Liver (tissue), 8 donors: ENCODE measurements at regions not wholly inside any gene's neighbourhood (a gene's known extent, or its start where the extent isn't known, plus 50 kb on each side); places are given as distances from the start of the nearest gene placed in this dataset.

Experiments used
- DNase-seq: peaks from one replicate; pipeline ENCODE4 v3.0.0-alpha.2; 2017; ENCODE audit warnings: low spot score
- H3K27ac ChIP-seq, 2 donors: one replicate each; pipeline ENCODE4 v1.7.0; 2013; ENCODE audit warnings: inconsistent platforms in 2 of 2, low read length in 2 of 2, control low read depth in 1 of 2, low read depth in 1 of 2, mild to moderate bottlenecking in 1 of 2
- H3K27me3 ChIP-seq, 4 donors: one replicate each; pipeline versions ENCODE4 v1.6.1 to v1.7.0; 2013; ENCODE audit warnings: low read length in 3 of 4, inconsistent platforms in 1 of 4, mild to moderate bottlenecking in 1 of 4, moderate library complexity in 1 of 4; ENCODE audit not compliant: control insufficient read depth in 4 of 4, insufficient read depth in 4 of 4
- H3K36me3 ChIP-seq, 4 donors: one replicate each; pipeline versions ENCODE4 v1.6.1 to v1.7.0; 2013; ENCODE audit warnings: low read length in 3 of 4, mild to moderate bottlenecking in 3 of 4, low read depth in 1 of 4, moderate library complexity in 1 of 4; ENCODE audit not compliant: control insufficient read depth in 4 of 4, insufficient read depth in 3 of 4
- H3K4me1 ChIP-seq, 4 donors: one replicate each; pipeline versions ENCODE4 v1.6.1 to v1.7.0; 2013; ENCODE audit warnings: low read length in 3 of 4, mild to moderate bottlenecking in 3 of 4, moderate library complexity in 1 of 4; ENCODE audit not compliant: control insufficient read depth in 4 of 4, insufficient read depth in 4 of 4
- H3K4me3 ChIP-seq, 3 donors: one replicate each; pipeline versions ENCODE4 v1.6.1 to v1.7.0; 2013; ENCODE audit warnings: low read length in 3 of 3, control low read depth in 1 of 3, low read depth in 1 of 3, mild to moderate bottlenecking in 1 of 3
- H3K9ac ChIP-seq, 2 donors: one replicate each; pipeline ENCODE4 v1.7.0; 2013; ENCODE audit warnings: low read length in 2 of 2, mild to moderate bottlenecking in 2 of 2, moderate library complexity in 2 of 2, control low read depth in 1 of 2, low read depth in 1 of 2
- H3K9me3 ChIP-seq, 4 donors: one replicate each; pipeline versions ENCODE4 v1.6.1 to v1.7.0; 2013; ENCODE audit warnings: low read length in 3 of 4; ENCODE audit not compliant: control insufficient read depth in 4 of 4
- EGR1 ChIP-seq, 2 donors: IDR thresholded peaks; 2 replicates each; pipeline ENCODE4 v1.6.1; 2016 to 2018; ENCODE audit warnings: antibody characterized with exemption in 2 of 2, low read depth in 2 of 2
- FOXA1 ChIP-seq: IDR thresholded peaks from 2 replicates; pipeline ENCODE4 v1.6.1; 2016; ENCODE audit warnings: antibody characterized with exemption
- FOXA2 ChIP-seq: IDR thresholded peaks from 2 replicates; pipeline ENCODE4 v1.6.1; 2016; ENCODE audit warnings: antibody characterized with exemption
- GABPA ChIP-seq, 2 donors: IDR thresholded peaks in 1 of 2; conservative IDR thresholded peaks in 1 of 2; 2 replicates each; pipeline ENCODE4 v1.6.1; 2016; ENCODE audit warnings: antibody characterized with exemption in 2 of 2, mild to moderate bottlenecking in 1 of 2, moderate library complexity in 1 of 2
- HNF4A ChIP-seq, 2 donors: conservative IDR thresholded peaks; 2 replicates each; pipeline ENCODE4 v1.6.1; 2016; ENCODE audit warnings: antibody characterized with exemption in 2 of 2, mild to moderate bottlenecking in 2 of 2
- HNF4G ChIP-seq: IDR thresholded peaks from 2 replicates; pipeline ENCODE4 v1.6.1; 2016; ENCODE audit warnings: antibody characterized with exemption
- JUND ChIP-seq, 2 donors: IDR thresholded peaks; 2 replicates each; pipeline ENCODE4 v1.6.1; 2016; ENCODE audit warnings: antibody characterized with exemption in 2 of 2
- NR2F2 ChIP-seq: IDR thresholded peaks from 2 replicates; pipeline ENCODE4 v1.6.1; 2016; ENCODE audit warnings: antibody characterized with exemption
- RAD21 ChIP-seq, 2 donors: IDR thresholded peaks; 2 replicates each; pipeline ENCODE4 v1.6.1; 2016; ENCODE audit warnings: antibody characterized with exemption in 2 of 2, mild to moderate bottlenecking in 2 of 2
- RXRA ChIP-seq, 2 donors: IDR thresholded peaks; 2 replicates each; pipeline ENCODE4 v1.6.1; 2017 to 2018; ENCODE audit warnings: antibody characterized with exemption in 2 of 2, mild to moderate bottlenecking in 1 of 2
- SP1 ChIP-seq: IDR thresholded peaks from 2 replicates; pipeline ENCODE4 v1.6.1; 2018; ENCODE audit warnings: antibody characterized with exemption, mild to moderate bottlenecking
- TAF1 ChIP-seq: conservative IDR thresholded peaks from 2 replicates; pipeline ENCODE4 v1.6.1; 2016; ENCODE audit warnings: antibody characterized with exemption, mild to moderate bottlenecking
- YY1 ChIP-seq: IDR thresholded peaks from 2 replicates; pipeline ENCODE4 v1.6.1; 2016; ENCODE audit warnings: antibody characterized with exemption, mild to moderate bottlenecking
- WGBS: extraction: QIAGEN DNeasy Blood & Tissue Kit; methylation state at CpG from one replicate; pipeline ENCODE4 v1.1.7; 2013; 5-methylcytosine and 5-hydroxymethylcytosine counted together
- TF ChIP-seq, protein P1 (sequence below): IDR thresholded peaks from 2 replicates; pipeline ENCODE4 v1.6.1; 2016; ENCODE audit warnings: antibody characterized with exemption
- TF ChIP-seq, protein P2 (sequence below): IDR thresholded peaks from 2 replicates; pipeline ENCODE4 v1.6.1; 2016; ENCODE audit warnings: antibody characterized with exemption, mild to moderate bottlenecking
- TF ChIP-seq, protein P3 (sequence below): IDR thresholded peaks from 2 replicates; pipeline ENCODE4 v1.6.1; 2016; ENCODE audit warnings: antibody characterized with exemption
- TF ChIP-seq, protein P4 (sequence below): fragments of 150-350 bp; IDR thresholded peaks from 2 replicates; pipeline ENCODE4 v1.5.1; 2017; ENCODE audit warnings: improper control_type of control experiment, low read depth, low read length; ENCODE audit not compliant: missing input control
- TF ChIP-seq, protein P5 (sequence below): IDR thresholded peaks from 2 replicates; pipeline ENCODE4 v1.6.1; 2016; ENCODE audit warnings: antibody characterized with exemption
- donor health status: healthy.
- donor health status: healthy.
- donor health status: healthy.
- donor health status: healthy.
- donor health status: healthy.

GRCh38 chr3:117047951-117048705, 338.5 kb downstream of the TUSC7 start:
- no peak for TF ChIP-seq RAD21 (IDR thresholded peaks at IDR 0.05)
- TF ChIP-seq, protein P1, sequence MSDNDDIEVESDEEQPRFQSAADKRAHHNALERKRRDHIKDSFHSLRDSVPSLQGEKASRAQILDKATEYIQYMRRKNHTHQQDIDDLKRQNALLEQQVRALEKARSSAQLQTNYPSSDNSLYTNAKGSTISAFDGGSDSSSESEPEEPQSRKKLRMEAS = no peak
- no peak for TF ChIP-seq EGR1 (IDR thresholded peaks at IDR 0.05; ENCODE audit: low read depth in 2 of 2)
- TF ChIP-seq NR2F2 = no peak
- TF ChIP-seq, protein P2, sequence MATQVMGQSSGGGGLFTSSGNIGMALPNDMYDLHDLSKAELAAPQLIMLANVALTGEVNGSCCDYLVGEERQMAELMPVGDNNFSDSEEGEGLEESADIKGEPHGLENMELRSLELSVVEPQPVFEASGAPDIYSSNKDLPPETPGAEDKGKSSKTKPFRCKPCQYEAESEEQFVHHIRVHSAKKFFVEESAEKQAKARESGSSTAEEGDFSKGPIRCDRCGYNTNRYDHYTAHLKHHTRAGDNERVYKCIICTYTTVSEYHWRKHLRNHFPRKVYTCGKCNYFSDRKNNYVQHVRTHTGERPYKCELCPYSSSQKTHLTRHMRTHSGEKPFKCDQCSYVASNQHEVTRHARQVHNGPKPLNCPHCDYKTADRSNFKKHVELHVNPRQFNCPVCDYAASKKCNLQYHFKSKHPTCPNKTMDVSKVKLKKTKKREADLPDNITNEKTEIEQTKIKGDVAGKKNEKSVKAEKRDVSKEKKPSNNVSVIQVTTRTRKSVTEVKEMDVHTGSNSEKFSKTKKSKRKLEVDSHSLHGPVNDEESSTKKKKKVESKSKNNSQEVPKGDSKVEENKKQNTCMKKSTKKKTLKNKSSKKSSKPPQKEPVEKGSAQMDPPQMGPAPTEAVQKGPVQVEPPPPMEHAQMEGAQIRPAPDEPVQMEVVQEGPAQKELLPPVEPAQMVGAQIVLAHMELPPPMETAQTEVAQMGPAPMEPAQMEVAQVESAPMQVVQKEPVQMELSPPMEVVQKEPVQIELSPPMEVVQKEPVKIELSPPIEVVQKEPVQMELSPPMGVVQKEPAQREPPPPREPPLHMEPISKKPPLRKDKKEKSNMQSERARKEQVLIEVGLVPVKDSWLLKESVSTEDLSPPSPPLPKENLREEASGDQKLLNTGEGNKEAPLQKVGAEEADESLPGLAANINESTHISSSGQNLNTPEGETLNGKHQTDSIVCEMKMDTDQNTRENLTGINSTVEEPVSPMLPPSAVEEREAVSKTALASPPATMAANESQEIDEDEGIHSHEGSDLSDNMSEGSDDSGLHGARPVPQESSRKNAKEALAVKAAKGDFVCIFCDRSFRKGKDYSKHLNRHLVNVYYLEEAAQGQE = no peak
- no peak for TF ChIP-seq TAF1
- TF ChIP-seq SP1 = no peak
- TF ChIP-seq HNF4G = no peak
- TF ChIP-seq FOXA2 = no peak
- TF ChIP-seq, protein P3, sequence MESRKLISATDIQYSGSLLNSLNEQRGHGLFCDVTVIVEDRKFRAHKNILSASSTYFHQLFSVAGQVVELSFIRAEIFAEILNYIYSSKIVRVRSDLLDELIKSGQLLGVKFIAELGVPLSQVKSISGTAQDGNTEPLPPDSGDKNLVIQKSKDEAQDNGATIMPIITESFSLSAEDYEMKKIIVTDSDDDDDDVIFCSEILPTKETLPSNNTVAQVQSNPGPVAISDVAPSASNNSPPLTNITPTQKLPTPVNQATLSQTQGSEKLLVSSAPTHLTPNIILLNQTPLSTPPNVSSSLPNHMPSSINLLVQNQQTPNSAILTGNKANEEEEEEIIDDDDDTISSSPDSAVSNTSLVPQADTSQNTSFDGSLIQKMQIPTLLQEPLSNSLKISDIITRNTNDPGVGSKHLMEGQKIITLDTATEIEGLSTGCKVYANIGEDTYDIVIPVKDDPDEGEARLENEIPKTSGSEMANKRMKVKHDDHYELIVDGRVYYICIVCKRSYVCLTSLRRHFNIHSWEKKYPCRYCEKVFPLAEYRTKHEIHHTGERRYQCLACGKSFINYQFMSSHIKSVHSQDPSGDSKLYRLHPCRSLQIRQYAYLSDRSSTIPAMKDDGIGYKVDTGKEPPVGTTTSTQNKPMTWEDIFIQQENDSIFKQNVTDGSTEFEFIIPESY = no peak
- no peak for TF ChIP-seq JUND (IDR thresholded peaks at IDR 0.05)
- no peak for TF ChIP-seq RXRA (IDR thresholded peaks at IDR 0.05)
- no peak for TF ChIP-seq FOXA1
- TF ChIP-seq, protein P4, sequence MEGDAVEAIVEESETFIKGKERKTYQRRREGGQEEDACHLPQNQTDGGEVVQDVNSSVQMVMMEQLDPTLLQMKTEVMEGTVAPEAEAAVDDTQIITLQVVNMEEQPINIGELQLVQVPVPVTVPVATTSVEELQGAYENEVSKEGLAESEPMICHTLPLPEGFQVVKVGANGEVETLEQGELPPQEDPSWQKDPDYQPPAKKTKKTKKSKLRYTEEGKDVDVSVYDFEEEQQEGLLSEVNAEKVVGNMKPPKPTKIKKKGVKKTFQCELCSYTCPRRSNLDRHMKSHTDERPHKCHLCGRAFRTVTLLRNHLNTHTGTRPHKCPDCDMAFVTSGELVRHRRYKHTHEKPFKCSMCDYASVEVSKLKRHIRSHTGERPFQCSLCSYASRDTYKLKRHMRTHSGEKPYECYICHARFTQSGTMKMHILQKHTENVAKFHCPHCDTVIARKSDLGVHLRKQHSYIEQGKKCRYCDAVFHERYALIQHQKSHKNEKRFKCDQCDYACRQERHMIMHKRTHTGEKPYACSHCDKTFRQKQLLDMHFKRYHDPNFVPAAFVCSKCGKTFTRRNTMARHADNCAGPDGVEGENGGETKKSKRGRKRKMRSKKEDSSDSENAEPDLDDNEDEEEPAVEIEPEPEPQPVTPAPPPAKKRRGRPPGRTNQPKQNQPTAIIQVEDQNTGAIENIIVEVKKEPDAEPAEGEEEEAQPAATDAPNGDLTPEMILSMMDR = no peak
- TF ChIP-seq GABPA (IDR thresholded peaks at IDR 0.05 in 1 of 2, conservative IDR thresholded peaks at IDR 0.05 in 1 of 2) = no peak
- Histone ChIP-seq H3K27ac (no peak overlapping the region), H3K27me3 (no peaks in the 10 kb centered on the region), H3K36me3 (no peaks in the 10 kb centered on the region), H3K4me1 (no peaks in the 10 kb centered on the region), H3K9ac (no peak overlapping the region), H3K4me3 (no peak overlapping the region), H3K9me3 (no peaks in the 10 kb centered on the region)
- DNase-seq = no peak

- H3K9ac ChIP-seq = no peak overlapping the region
- WGBS = 75% methylated on average over 5 of the region's 5 CpGs
- TF ChIP-seq EGR1 (IDR thresholded peaks at IDR 0.05; ENCODE audit: low read depth in 2 of 2) (no peak), FOXA1 (no peak), NR2F2 (no peak), TAF1 (no peak), HNF4A (conservative IDR thresholded peaks at IDR 0.05) (no peak), YY1 (no peak), RAD21 (IDR thresholded peaks at IDR 0.05) (no peak), FOXA2 (no peak), GABPA (IDR thresholded peaks at IDR 0.05 in 1 of 2, conservative IDR thresholded peaks at IDR 0.05 in 1 of 2) (no peak)
- TF ChIP-seq, protein P3 = no peak
- TF ChIP-seq, protein P4 = no peak
- TF ChIP-seq, protein P5, sequence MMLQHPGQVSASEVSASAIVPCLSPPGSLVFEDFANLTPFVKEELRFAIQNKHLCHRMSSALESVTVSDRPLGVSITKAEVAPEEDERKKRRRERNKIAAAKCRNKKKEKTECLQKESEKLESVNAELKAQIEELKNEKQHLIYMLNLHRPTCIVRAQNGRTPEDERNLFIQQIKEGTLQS = no peak
- TF ChIP-seq, protein P1 = no peak
These were observed 342.8 kb downstream of the TUSC7 start for GRCh38 chr3:117052395-117052794.

More at GRCh38 chr3:117052395-117052794, 342.8 kb downstream of the TUSC7 start:
- Histone ChIP-seq H3K4me3 (no peak overlapping the region), H3K27ac (no peak overlapping the region), H3K4me1 (no peaks in the 10 kb centered on the region), H3K9me3 (no peaks in the 10 kb centered on the region), H3K27me3 (no peaks in the 10 kb centered on the region), H3K36me3 (no peaks in the 10 kb centered on the region)
- no peak for DNase-seq
